WERI-Rb-1 (cell line): ENCODE measurements at regions not wholly inside any gene's neighbourhood (a gene's known extent, or its start where the extent isn't known, plus 50 kb on each side); places are given as distances from the start of the nearest gene placed in this dataset.

ENCODE experiments used
- DNase-seq: peaks from one replicate; pipeline ENCODE4 v3.0.0-alpha.2; 2020
- H3K27ac ChIP-seq: fragments of 250-450 bp; sonication (Bioruptor Pico); 2 replicates; pipeline ENCODE4 v1.5.1; 2020; ENCODE audit warnings: mild to moderate bottlenecking, moderate library complexity
- H3K27me3 ChIP-seq: fragments of 250-450 bp; sonication (Bioruptor Pico); 2 replicates; pipeline ENCODE4 v1.5.1; 2021; ENCODE audit warnings: mild to moderate bottlenecking, low read depth, moderate library complexity; ENCODE audit not compliant: insufficient read depth, severe bottlenecking
- H3K36me3 ChIP-seq: fragments of 250-450 bp; sonication (Bioruptor Pico); 2 replicates; pipeline ENCODE4 v1.5.1; 2020; ENCODE audit warnings: mild to moderate bottlenecking, moderate library complexity
- H3K4me3 ChIP-seq: 2 replicates; pipeline ENCODE4 v1.5.1; 2011; ENCODE audit warnings: low read depth, mild to moderate bottlenecking, control low read depth, low read length
- H3K9me3 ChIP-seq: fragments of 250-450 bp; sonication (Bioruptor Pico); 2 replicates; pipeline ENCODE4 v1.5.1; 2021; ENCODE audit warnings: mild to moderate bottlenecking, moderate library complexity; ENCODE audit not compliant: severe bottlenecking
- TF ChIP-seq, protein P1 (sequence below): IDR thresholded peaks from 2 replicates; pipeline ENCODE4 v1.5.1; 2011; ENCODE audit warnings: low read depth, mild to moderate bottlenecking, control low read depth, inconsistent platforms, low read length

DNA sequence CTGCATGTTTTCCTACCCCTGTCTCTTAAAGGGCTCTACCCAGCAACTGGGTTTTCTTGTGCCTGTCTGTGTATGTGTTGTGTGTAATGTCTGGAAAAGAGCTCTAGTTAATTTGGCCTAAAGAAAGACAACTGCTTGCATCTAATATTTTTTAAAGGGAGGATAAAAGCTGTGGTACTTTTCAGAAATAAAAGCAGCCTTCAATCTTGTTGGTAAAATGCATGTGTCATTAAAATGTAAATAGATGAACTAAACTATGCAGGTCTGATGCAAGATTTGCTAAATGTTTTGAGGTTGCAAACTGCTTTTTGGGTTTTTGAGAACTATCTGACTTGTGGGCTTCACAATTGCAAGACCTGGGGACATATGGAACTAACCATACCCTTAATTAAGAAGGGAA lies 445.3 kb downstream of the HTR7 start:
- no peak for DNase-seq
- TF ChIP-seq, protein P1, sequence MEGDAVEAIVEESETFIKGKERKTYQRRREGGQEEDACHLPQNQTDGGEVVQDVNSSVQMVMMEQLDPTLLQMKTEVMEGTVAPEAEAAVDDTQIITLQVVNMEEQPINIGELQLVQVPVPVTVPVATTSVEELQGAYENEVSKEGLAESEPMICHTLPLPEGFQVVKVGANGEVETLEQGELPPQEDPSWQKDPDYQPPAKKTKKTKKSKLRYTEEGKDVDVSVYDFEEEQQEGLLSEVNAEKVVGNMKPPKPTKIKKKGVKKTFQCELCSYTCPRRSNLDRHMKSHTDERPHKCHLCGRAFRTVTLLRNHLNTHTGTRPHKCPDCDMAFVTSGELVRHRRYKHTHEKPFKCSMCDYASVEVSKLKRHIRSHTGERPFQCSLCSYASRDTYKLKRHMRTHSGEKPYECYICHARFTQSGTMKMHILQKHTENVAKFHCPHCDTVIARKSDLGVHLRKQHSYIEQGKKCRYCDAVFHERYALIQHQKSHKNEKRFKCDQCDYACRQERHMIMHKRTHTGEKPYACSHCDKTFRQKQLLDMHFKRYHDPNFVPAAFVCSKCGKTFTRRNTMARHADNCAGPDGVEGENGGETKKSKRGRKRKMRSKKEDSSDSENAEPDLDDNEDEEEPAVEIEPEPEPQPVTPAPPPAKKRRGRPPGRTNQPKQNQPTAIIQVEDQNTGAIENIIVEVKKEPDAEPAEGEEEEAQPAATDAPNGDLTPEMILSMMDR: no peak
- Histone ChIP-seq H3K9me3 (peaks cover 4% of the 10 kb centered on the region), H3K27ac (no peak overlapping the region), H3K27me3 (no peaks in the 10 kb centered on the region), H3K4me3 (no peak overlapping the region), H3K36me3 (no peaks in the 10 kb centered on the region)

GRCh38 chr10:90413196-90413595 lies 444.6 kb downstream of the HTR7 start:
- H3K9me3 ChIP-seq: peaks cover 4% of the 10 kb centered on the region
- TF ChIP-seq, protein P1: no peak
- DNase-seq: no peak
- no peaks in the 10 kb centered on the region for H3K36me3 ChIP-seq
- H3K27me3 ChIP-seq: no peaks in the 10 kb centered on the region
- H3K4me3 ChIP-seq: no peak overlapping the region
- no peak overlapping the region for H3K27ac ChIP-seq

- H3K4me3 ChIP-seq: no peak overlapping the region
- no peak for DNase-seq
- H3K36me3 ChIP-seq: no peaks in the 10 kb centered on the region
- H3K9me3 ChIP-seq: peaks cover 4% of the 10 kb centered on the region
- no peaks in the 10 kb centered on the region for H3K27me3 ChIP-seq
- no peak overlapping the region for H3K27ac ChIP-seq
- TF ChIP-seq, protein P1: no peak
Observed at GRCh38 chr10:90414926-90415325, 442.9 kb downstream of the HTR7 start.

DNA sequence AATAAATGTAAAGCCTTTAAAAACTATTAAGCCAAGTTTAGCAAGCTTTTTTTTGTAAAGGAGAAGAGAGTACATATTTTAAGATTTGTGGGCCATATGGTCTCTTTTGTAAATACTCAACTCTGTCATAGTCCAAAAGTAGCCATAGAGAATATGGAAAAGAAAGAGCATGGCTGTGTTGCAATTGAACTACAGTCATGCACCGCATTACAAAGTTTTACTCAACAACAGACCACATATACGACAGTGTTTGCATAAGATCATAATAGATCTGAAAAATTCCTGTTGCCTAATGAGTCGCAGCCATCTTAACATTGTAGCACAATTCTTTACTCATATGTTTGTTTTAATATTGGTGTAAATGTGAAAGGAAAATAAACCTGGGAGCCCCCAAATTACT lies 440.8 kb downstream of the HTR7 start:
- H3K9me3 ChIP-seq: no peaks in the 10 kb centered on the region
- H3K27me3 ChIP-seq: no peaks in the 10 kb centered on the region
- no peak overlapping the region for H3K27ac ChIP-seq
- TF ChIP-seq, protein P1: no peak
- H3K36me3 ChIP-seq: no peaks in the 10 kb centered on the region
- DNase-seq: no peak
- no peak overlapping the region for H3K4me3 ChIP-seq

GRCh38 chr10:90417476-90418210 lies 440.2 kb downstream of the HTR7 start:
- Histone ChIP-seq H3K4me3 (no peak overlapping the region), H3K9me3 (no peaks in the 10 kb centered on the region), H3K36me3 (no peaks in the 10 kb centered on the region), H3K27ac (no peak overlapping the region), H3K27me3 (no peaks in the 10 kb centered on the region)
- no peak for DNase-seq
- TF ChIP-seq, protein P1: no peak
